NB4 (cell line): ENCODE measurements at regions not wholly inside any gene's neighbourhood (a gene's known extent, or its start where the extent isn't known, plus 50 kb on each side); places are given as distances from the start of the nearest gene placed in this dataset.

Experiments
- CTCF ChIP-seq: IDR thresholded peaks from one replicate; pipeline ENCODE4 v1.5.1; 2012; ENCODE audit warnings: low read depth, low read length
- MAX ChIP-seq: IDR thresholded peaks from 2 replicates; pipeline ENCODE4 v1.6.1; 2011; ENCODE audit warnings: low read depth, low read length
- POLR2A ChIP-seq: IDR thresholded peaks from 2 replicates; pipeline ENCODE4 v1.6.1; 2011; ENCODE audit warnings: mild to moderate bottlenecking; ENCODE audit not compliant: insufficient read length; ENCODE audit errors: extremely low read depth

GRCh38 chr3:106931904-106932303, 445.3 kb upstream of the CCDC54 start:
- TF ChIP-seq CTCF (no peak), MAX (no peak), POLR2A (no peak)
